ACC112 (cell line): ENCODE measurements at regions not wholly inside any gene's neighbourhood (a gene's known extent, or its start where the extent isn't known, plus 50 kb on each side); places are given as distances from the start of the nearest gene placed in this dataset.

Source experiments
- H2AFZ ChIP-seq: fragments of 200-600 bp; sonication (generic); one replicate; pipeline ENCODE4 v1.6.0; 2017; ENCODE audit warnings: antibody characterized with exemption, low read length; ENCODE audit not compliant: unreplicated experiment
- H3K27ac ChIP-seq: fragments of 200-600 bp; sonication (generic); 2 replicates; pipeline ENCODE4 v1.5.1; 2014; ENCODE audit warnings: low read depth, mild to moderate bottlenecking, antibody characterized with exemption, low read length, moderate library complexity
- H3K27me3 ChIP-seq: fragments of 200-600 bp; sonication (generic); 2 replicates; pipeline ENCODE4 v1.6.1; 2014; ENCODE audit warnings: mild to moderate bottlenecking, antibody characterized with exemption, low read length, moderate library complexity, mixed read lengths; ENCODE audit not compliant: insufficient read depth
- H3K36me3 ChIP-seq: fragments of 200-600 bp; sonication (generic); 2 replicates; pipeline ENCODE4 v1.6.1; 2016; ENCODE audit warnings: mild to moderate bottlenecking, antibody characterized with exemption, low read length, moderate library complexity, mixed read lengths; ENCODE audit not compliant: insufficient read depth
- H3K4me1 ChIP-seq: fragments of 200-600 bp; sonication (generic); one replicate; pipeline ENCODE4 v1.6.1; 2016; ENCODE audit warnings: low read length, mixed read lengths; ENCODE audit not compliant: insufficient read depth, unreplicated experiment, control insufficient read depth
- H3K4me3 ChIP-seq: fragments of 200-600 bp; sonication (generic); 2 replicates; pipeline ENCODE4 v1.5.1; 2014; ENCODE audit warnings: mild to moderate bottlenecking, low read depth, low read length
- H3K79me2 ChIP-seq: fragments of 200-600 bp; sonication (generic); one replicate; pipeline ENCODE4 v1.6.0; 2016; ENCODE audit warnings: low read length; ENCODE audit not compliant: control insufficient read depth, unreplicated experiment, insufficient read depth

GRCh38 chr12:91414636-91415035 is 232.0 kb upstream of the DCN start:
- H3K4me3 ChIP-seq = no peak overlapping the region
- H3K79me2 ChIP-seq = no peaks in the 10 kb centered on the region
- H3K27me3 ChIP-seq = no peaks in the 10 kb centered on the region
- H2AFZ ChIP-seq = no peak overlapping the region
- no peak overlapping the region for H3K27ac ChIP-seq
- no peaks in the 10 kb centered on the region for H3K4me1 ChIP-seq
- no peaks in the 10 kb centered on the region for H3K36me3 ChIP-seq

DNA sequence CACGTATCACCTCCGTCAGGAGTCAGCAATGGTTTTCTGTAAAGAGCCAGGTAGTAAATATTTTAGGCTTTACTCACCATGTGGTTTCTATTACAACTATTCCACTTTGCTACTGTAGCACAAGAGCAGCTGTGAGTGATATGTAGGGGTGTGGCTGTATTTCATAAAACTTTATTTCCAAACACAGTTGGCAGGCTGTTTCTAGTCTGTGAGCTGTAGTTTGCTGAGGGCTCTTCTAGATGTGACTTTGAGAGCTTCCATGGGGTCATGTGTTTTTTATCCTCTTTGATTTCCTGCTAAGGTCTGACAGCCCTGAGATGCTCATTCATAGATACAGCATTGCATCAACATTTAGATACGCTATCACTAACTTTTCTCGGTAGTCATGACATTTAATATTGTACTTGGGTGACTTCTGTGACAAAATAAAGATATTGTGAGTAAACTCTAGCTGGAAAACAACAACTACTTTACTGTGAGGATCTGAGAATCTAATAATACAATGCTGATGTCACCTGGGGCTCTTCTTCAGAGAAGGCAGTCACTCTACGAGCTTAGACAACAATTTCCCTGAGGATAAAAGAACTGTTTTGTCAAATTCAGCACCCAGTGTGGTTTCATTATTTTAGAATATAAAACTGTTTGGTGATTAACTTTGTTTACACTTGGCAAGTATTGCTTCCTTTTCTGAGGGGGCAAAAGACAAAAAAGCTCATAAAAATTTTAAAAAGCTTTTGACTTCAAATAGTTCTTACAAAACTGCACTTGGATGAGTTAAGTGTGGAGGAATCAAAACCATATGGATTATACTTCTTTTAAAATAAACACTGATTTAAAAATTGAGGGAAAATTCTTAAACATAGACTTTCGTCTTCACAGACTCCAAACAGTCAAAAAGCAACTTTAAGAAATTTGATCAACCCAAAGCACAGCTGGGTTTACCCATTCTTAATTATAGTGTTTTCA is 231.2 kb upstream of the DCN start:
- H3K4me3 ChIP-seq = no peak overlapping the region
- H3K4me1 ChIP-seq = no peaks in the 10 kb centered on the region
- H3K27me3 ChIP-seq = no peaks in the 10 kb centered on the region
- H2AFZ ChIP-seq = no peak overlapping the region
- no peaks in the 10 kb centered on the region for H3K36me3 ChIP-seq
- H3K79me2 ChIP-seq = no peaks in the 10 kb centered on the region
- no peak overlapping the region for H3K27ac ChIP-seq

- Histone ChIP-seq H3K36me3 (no peaks in the 10 kb centered on the region), H3K4me1 (peaks cover 3% of the 10 kb centered on the region), H3K4me3 (no peak overlapping the region), H3K79me2 (no peaks in the 10 kb centered on the region), H2AFZ (no peak overlapping the region), H3K27ac (no peak overlapping the region), H3K27me3 (no peaks in the 10 kb centered on the region)
Observed at GRCh38 chr12:91406920-91407341, 224.3 kb upstream of the DCN start.

DNA sequence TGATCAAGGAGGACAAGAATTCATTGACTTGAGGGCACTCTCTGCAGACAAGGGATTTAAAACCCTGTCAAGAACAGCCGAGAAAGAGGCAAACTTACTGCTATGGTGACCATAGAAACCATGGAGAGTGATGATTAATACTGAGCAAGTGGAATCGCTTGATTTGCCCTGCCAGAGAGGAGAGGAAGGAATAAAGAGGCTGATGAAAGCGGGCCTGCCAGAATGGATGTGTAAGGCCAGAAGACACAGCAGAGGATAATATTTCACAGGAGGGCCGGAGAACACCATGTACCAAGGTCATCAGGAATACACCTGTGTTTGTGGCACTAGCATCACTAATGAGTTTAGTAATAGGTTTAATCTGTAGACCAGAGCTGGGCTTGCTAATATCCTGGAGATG is 221.8 kb upstream of the DCN start:
- Histone ChIP-seq H3K36me3 (no peaks in the 10 kb centered on the region), H3K27ac (no peak overlapping the region), H3K27me3 (no peaks in the 10 kb centered on the region), H3K4me1 (peaks cover 3% of the 10 kb centered on the region), H3K4me3 (no peak overlapping the region), H2AFZ (no peak overlapping the region), H3K79me2 (no peaks in the 10 kb centered on the region)

- Histone ChIP-seq H3K27me3 (no peaks in the 10 kb centered on the region), H3K4me3 (no peak overlapping the region), H2AFZ (no peak overlapping the region), H3K36me3 (no peaks in the 10 kb centered on the region), H3K4me1 (no peaks in the 10 kb centered on the region), H3K27ac (no peak overlapping the region), H3K79me2 (no peaks in the 10 kb centered on the region)
Observed at GRCh38 chr12:91401190-91401589, 218.6 kb upstream of the DCN start.

- no peaks in the 10 kb centered on the region for H3K4me1 ChIP-seq
- H3K27ac ChIP-seq = no peak overlapping the region
- no peaks in the 10 kb centered on the region for H3K79me2 ChIP-seq
- H3K4me3 ChIP-seq = no peak overlapping the region
- no peak overlapping the region for H2AFZ ChIP-seq
- H3K36me3 ChIP-seq = no peaks in the 10 kb centered on the region
- no peaks in the 10 kb centered on the region for H3K27me3 ChIP-seq
Observed at GRCh38 chr12:91400271-91400670, 217.7 kb upstream of the DCN start.

DNA sequence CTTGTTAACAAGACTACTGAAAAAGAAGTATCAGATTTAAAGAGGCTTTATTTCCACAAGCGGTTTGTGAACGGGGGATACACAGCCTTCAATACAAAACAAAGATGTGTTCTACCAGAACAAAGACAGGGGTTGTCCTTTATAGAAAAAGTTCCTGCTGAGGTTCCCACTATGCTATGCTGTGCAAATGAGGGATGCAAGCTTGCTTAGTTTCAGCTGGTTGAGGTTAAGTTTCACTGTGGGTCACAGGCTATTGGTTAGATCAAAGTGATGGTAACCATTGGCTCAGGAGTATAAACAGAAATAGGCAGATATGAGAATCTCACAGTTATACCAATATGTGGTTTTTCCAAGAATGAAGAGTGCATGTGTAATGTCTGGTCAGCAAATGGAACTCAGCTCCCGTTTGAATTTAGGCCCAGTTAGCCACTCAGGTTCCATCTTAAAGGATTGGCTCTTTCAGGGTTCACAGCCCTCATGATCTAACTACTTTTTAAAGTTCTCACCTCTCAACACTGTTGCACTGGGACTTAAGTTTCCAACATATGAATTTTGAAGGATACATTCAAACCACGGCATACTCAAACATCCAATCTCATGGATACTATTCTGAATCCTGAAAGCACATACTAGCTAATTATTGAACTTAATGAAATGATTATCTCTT is 215.4 kb upstream of the DCN start:
- Histone ChIP-seq H3K27me3 (no peaks in the 10 kb centered on the region), H3K27ac (no peak overlapping the region), H3K4me1 (no peaks in the 10 kb centered on the region), H3K79me2 (no peaks in the 10 kb centered on the region), H3K36me3 (no peaks in the 10 kb centered on the region), H3K4me3 (no peak overlapping the region), H2AFZ (no peak overlapping the region)

DNA sequence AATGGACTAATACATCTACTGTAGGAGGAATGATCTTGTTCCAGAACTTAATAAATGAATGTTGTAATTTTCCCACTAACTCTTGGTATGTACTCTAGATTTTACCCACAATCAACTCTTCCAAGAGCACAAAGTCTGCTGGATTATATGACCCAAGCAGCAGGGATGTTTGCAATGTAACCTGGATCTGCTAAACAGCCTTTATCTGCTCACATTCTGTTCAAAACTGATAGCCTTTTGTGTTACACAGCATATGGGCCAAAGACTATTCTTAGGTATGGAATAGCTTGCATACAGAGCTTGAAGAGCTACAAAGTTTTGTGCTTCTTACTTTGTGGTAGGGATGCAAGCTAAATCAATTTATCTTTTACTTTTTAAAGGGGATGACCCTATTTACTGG is 213.7 kb upstream of the DCN start:
- H3K4me3 ChIP-seq = no peak overlapping the region
- H3K36me3 ChIP-seq = no peaks in the 10 kb centered on the region
- H2AFZ ChIP-seq = no peak overlapping the region
- H3K27ac ChIP-seq = no peak overlapping the region
- no peaks in the 10 kb centered on the region for H3K79me2 ChIP-seq
- no peaks in the 10 kb centered on the region for H3K27me3 ChIP-seq
- no peaks in the 10 kb centered on the region for H3K4me1 ChIP-seq

GRCh38 chr12:91395628-91396135 is 213.1 kb upstream of the DCN start:
- no peak overlapping the region for H2AFZ ChIP-seq
- no peaks in the 10 kb centered on the region for H3K4me1 ChIP-seq
- H3K27ac ChIP-seq = no peak overlapping the region
- H3K4me3 ChIP-seq = no peak overlapping the region
- H3K36me3 ChIP-seq = no peaks in the 10 kb centered on the region
- H3K79me2 ChIP-seq = no peaks in the 10 kb centered on the region
- H3K27me3 ChIP-seq = no peaks in the 10 kb centered on the region

- Histone ChIP-seq H3K27me3 (no peaks in the 10 kb centered on the region), H3K4me1 (no peaks in the 10 kb centered on the region), H3K27ac (no peak overlapping the region), H3K4me3 (no peak overlapping the region), H2AFZ (no peak overlapping the region), H3K79me2 (no peaks in the 10 kb centered on the region), H3K36me3 (no peaks in the 10 kb centered on the region)
Observed at GRCh38 chr12:91394903-91395302, 212.3 kb upstream of the DCN start.

GRCh38 chr12:91388573-91388972 is 206.0 kb upstream of the DCN start:
- Histone ChIP-seq H3K4me3 (no peak overlapping the region), H3K4me1 (no peaks in the 10 kb centered on the region), H3K27me3 (no peaks in the 10 kb centered on the region), H3K79me2 (no peaks in the 10 kb centered on the region), H3K27ac (no peak overlapping the region), H3K36me3 (no peaks in the 10 kb centered on the region), H2AFZ (no peak overlapping the region)
